SU-DHL-6 (cell line): ENCODE measurements at regions not wholly inside any gene's neighbourhood (a gene's known extent, or its start where the extent isn't known, plus 50 kb on each side); places are given as distances from the start of the nearest gene placed in this dataset.

Experiments
- H2AFZ ChIP-seq: fragments of 200-600 bp; sonication (generic); 2 replicates; pipeline ENCODE4 v1.6.1; 2014; ENCODE audit warnings: low read depth, mild to moderate bottlenecking, moderate library complexity, mixed read lengths, antibody characterized with exemption, low read length; ENCODE audit not compliant: severe bottlenecking
- H3F3A ChIP-seq: fragments of 200-600 bp; shearing (Covaris generic); 2 replicates; pipeline ENCODE4 v1.6.0; 2016; ENCODE audit warnings: antibody characterized with exemption, mild to moderate bottlenecking; ENCODE audit not compliant: insufficient read depth
- H3K27ac ChIP-seq: fragments of 200-600 bp; sonication (generic); 2 replicates; pipeline ENCODE4 v1.5.1; 2016; ENCODE audit warnings: low read depth, mild to moderate bottlenecking, low read length, moderate library complexity, mixed read lengths
- H3K27me3 ChIP-seq: fragments of 200-600 bp; sonication (generic), shearing (Covaris generic); 2 replicates; pipeline ENCODE4 v1.6.0; 2014; ENCODE audit warnings: mild to moderate bottlenecking, low read length
- H3K36me3 ChIP-seq: fragments of 200-600 bp; sonication (generic); 2 replicates; pipeline ENCODE4 v1.6.1; 2014; ENCODE audit warnings: mild to moderate bottlenecking, low read length, mixed read lengths
- H3K4me2 ChIP-seq: fragments of 300-600, 200-600 bp; shearing (Covaris generic), sonication (generic); 2 replicates; pipeline ENCODE4 v1.6.0; 2014; ENCODE audit warnings: low read length, low read depth, mild to moderate bottlenecking; ENCODE audit not compliant: poor library complexity, severe bottlenecking
- H3K4me3 ChIP-seq: fragments of 200-600 bp; sonication (generic); 2 replicates; pipeline ENCODE4 v1.5.1; 2014; ENCODE audit warnings: antibody characterized with exemption, low read length, mild to moderate bottlenecking, mixed read lengths; ENCODE audit not compliant: insufficient read depth, poor library complexity, severe bottlenecking
- H3K79me2 ChIP-seq: fragments of 200-600 bp; sonication (generic); 2 replicates; pipeline ENCODE4 v1.6.1; 2014; ENCODE audit warnings: mild to moderate bottlenecking, low read length, moderate library complexity; ENCODE audit not compliant: insufficient read depth
- H3K9ac ChIP-seq: fragments of 200-600 bp; sonication (generic); 2 replicates; pipeline ENCODE4 v1.7.0; 2014; ENCODE audit warnings: mild to moderate bottlenecking, low read length
- H3K9me2 ChIP-seq: fragments of 200-600 bp; sonication (generic); replicated peaks from 2 replicates; pipeline ENCODE4 v1.6.1; 2014; ENCODE audit warnings: low read length; ENCODE audit not compliant: insufficient read depth
- H3K9me3 ChIP-seq: fragments of 200-600 bp; sonication (generic); 2 replicates; pipeline ENCODE4 v1.6.1; 2014; ENCODE audit warnings: low read length, mixed read lengths; ENCODE audit not compliant: insufficient read depth
- H4K20me1 ChIP-seq: fragments of 200-600 bp; sonication (generic); 2 replicates; pipeline ENCODE4 v1.6.1; 2014; ENCODE audit warnings: low read depth, mild to moderate bottlenecking, antibody characterized with exemption, low read length, moderate library complexity, mixed read lengths
- CTCF ChIP-seq: fragments of 200-600 bp; sonication (generic); IDR thresholded peaks from one replicate; pipeline ENCODE4 v1.5.1; 2017; ENCODE audit warnings: antibody characterized with exemption, mild to moderate bottlenecking, low read length, moderate library complexity; ENCODE audit not compliant: insufficient read depth, poor library complexity, severe bottlenecking
- EZH2phosphoT487 ChIP-seq: fragments of 200-600 bp; sonication (generic), shearing (Covaris generic); conservative IDR thresholded peaks from 2 replicates; pipeline ENCODE4 v1.6.1; 2018; ENCODE audit warnings: mild to moderate bottlenecking, antibody characterized with exemption, low read length, moderate library complexity, mixed read lengths

DNA sequence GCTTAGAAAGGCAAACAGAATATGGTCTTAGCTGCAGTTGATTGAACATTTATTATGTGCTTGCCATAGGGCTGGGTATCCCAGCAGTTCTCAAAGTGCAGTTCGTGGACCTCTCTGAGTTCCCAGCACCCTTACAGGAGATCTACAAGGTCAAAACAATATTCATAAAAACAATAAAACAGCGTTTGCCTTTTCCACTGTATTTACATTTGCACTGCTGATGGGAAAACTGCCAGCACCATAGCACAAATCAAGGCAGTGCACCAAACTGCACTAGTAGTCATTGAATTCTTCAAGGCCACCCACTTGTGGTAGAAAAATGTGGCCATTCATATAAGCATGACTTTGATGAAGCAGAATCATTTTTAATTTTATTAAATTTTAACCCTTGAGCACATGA, 128.1 kb downstream of the CCDC34 start:
- TF ChIP-seq CTCF = no peak
- TF ChIP-seq EZH2phosphoT487 = no peak
- Histone ChIP-seq H2AFZ (no peak overlapping the region), H3F3A (no peaks in the 10 kb centered on the region), H3K4me3 (no peak overlapping the region), H3K9me3 (no peaks in the 10 kb centered on the region), H3K36me3 (no peaks in the 10 kb centered on the region), H3K4me2 (no peak overlapping the region), H3K9ac (no peak overlapping the region), H4K20me1 (no peaks in the 10 kb centered on the region), H3K27ac (no peak overlapping the region), H3K79me2 (no peaks in the 10 kb centered on the region), H3K27me3 (no peaks in the 10 kb centered on the region), H3K9me2 (no peaks in the 10 kb centered on the region)

- H2AFZ ChIP-seq = no peak overlapping the region
- no peaks in the 10 kb centered on the region for H3K9me3 ChIP-seq
- H3K9me2 ChIP-seq = no peaks in the 10 kb centered on the region
- H3F3A ChIP-seq = no peaks in the 10 kb centered on the region
- H3K79me2 ChIP-seq = no peaks in the 10 kb centered on the region
- no peak for TF ChIP-seq EZH2phosphoT487
- no peak for TF ChIP-seq CTCF
- no peak overlapping the region for H3K27ac ChIP-seq
- H3K36me3 ChIP-seq = no peaks in the 10 kb centered on the region
- H3K4me3 ChIP-seq = no peak overlapping the region
- H4K20me1 ChIP-seq = no peaks in the 10 kb centered on the region
- H3K4me2 ChIP-seq = no peak overlapping the region
- no peaks in the 10 kb centered on the region for H3K27me3 ChIP-seq
- no peak overlapping the region for H3K9ac ChIP-seq
These were observed 128.9 kb downstream of the CCDC34 start for GRCh38 chr11:27234043-27234668.

GRCh38 chr11:27233654-27234042, 129.4 kb downstream of the CCDC34 start:
- H3K36me3 ChIP-seq = no peaks in the 10 kb centered on the region
- H4K20me1 ChIP-seq = no peaks in the 10 kb centered on the region
- H2AFZ ChIP-seq = no peak overlapping the region
- no peak overlapping the region for H3K4me3 ChIP-seq
- no peaks in the 10 kb centered on the region for H3F3A ChIP-seq
- no peak overlapping the region for H3K27ac ChIP-seq
- H3K9me3 ChIP-seq = no peaks in the 10 kb centered on the region
- no peaks in the 10 kb centered on the region for H3K27me3 ChIP-seq
- no peak overlapping the region for H3K4me2 ChIP-seq
- no peaks in the 10 kb centered on the region for H3K79me2 ChIP-seq
- H3K9ac ChIP-seq = no peak overlapping the region
- H3K9me2 ChIP-seq = no peaks in the 10 kb centered on the region
- TF ChIP-seq EZH2phosphoT487 (no peak), CTCF (no peak)

DNA sequence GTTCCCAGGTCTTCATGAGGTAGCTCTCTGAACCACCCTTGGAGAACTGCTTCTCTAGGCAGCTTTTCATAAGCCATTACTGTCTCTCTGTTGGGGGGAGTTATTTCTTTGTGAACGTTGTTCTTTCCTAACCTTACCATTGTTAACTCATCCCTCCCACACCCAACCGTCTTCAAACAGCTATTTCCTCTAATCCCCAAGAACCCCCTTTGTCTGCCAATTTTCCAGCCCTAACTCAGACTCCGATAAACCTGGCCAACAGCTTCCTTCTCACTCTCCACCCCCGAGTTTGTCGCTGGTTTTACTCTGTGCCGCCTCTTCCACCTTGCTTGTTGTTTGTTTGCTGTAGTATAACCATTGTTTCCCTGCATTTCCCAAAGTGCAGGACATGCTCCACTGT, 131.5 kb downstream of the CCDC34 start:
- no peak overlapping the region for H3K4me2 ChIP-seq
- no peak overlapping the region for H2AFZ ChIP-seq
- no peaks in the 10 kb centered on the region for H4K20me1 ChIP-seq
- H3K4me3 ChIP-seq = no peak overlapping the region
- H3K27me3 ChIP-seq = no peaks in the 10 kb centered on the region
- no peaks in the 10 kb centered on the region for H3K36me3 ChIP-seq
- H3F3A ChIP-seq = no peaks in the 10 kb centered on the region
- TF ChIP-seq CTCF (no peak), EZH2phosphoT487 (no peak)
- H3K9ac ChIP-seq = no peak overlapping the region
- H3K9me3 ChIP-seq = no peaks in the 10 kb centered on the region
- H3K27ac ChIP-seq = no peak overlapping the region
- no peaks in the 10 kb centered on the region for H3K9me2 ChIP-seq
- H3K79me2 ChIP-seq = no peaks in the 10 kb centered on the region
